Activated CD8-positive, alpha-beta memory T cell treated with anti-CD3 and anti-CD28 coated beads, Interleukin-2, amount 10 ng/mL, durations not matched to agents 7 days and 5 days (primary cell): ENCODE measurements at regions not wholly inside any gene's neighbourhood (a gene's known extent, or its start where the extent isn't known, plus 50 kb on each side); places are given as distances from the start of the nearest gene placed in this dataset.
"Not testable (repeated sequence)": the region's sequence is repeated elsewhere in the genome, so short reads cannot be mapped to it uniquely, and the experiment has no call there.

Source experiments
- ATAC-seq: fragments of 150-1000 bp; cut with Tn5 transposase; one replicate; pipeline ENCODE4 v1.10.0; 2021; ENCODE audit warnings: moderate library complexity
- CTCF ChIA-PET: fragments of 350-600 bp; sonication (Branson Sonifier 250); formaldehyde crosslinking; loops from one replicate; lab custom pipeline; 2021; ENCODE audit warnings: antibody characterized with exemption; lab: Charles Lee
- DNase-seq: peaks from one replicate; pipeline ENCODE4 v3.0.0-alpha.2; 2020
- H3K27ac Mint-ChIP-seq: one replicate; pipeline ENCODE4 v1.8.0; 2021; ENCODE audit warnings: mild to moderate bottlenecking, mixed read lengths
- H3K27me3 Mint-ChIP-seq: one replicate; pipeline ENCODE4 v1.8.0; 2021; ENCODE audit warnings: mixed read lengths
- H3K36me3 Mint-ChIP-seq: one replicate; pipeline ENCODE4 v1.8.0; 2021; ENCODE audit warnings: mild to moderate bottlenecking, mixed read lengths
- H3K4me1 Mint-ChIP-seq: one replicate; pipeline ENCODE4 v1.8.0; 2021; ENCODE audit warnings: mixed read lengths
- H3K4me3 Mint-ChIP-seq: one replicate; pipeline ENCODE4 v1.8.0; 2021; ENCODE audit warnings: mild to moderate bottlenecking, moderate library complexity, mixed read lengths
- H3K9me3 Mint-ChIP-seq: one replicate; pipeline ENCODE4 v1.8.0; 2022; ENCODE audit warnings: low read depth, mixed read lengths

- H3K36me3 Mint-ChIP-seq = peaks cover 7% of the 10 kb centered on the region
- H3K4me1 Mint-ChIP-seq = peaks cover 16% of the 10 kb centered on the region
- H3K27ac Mint-ChIP-seq = no peak overlapping the region
- ATAC-seq = no peak
- H3K9me3 Mint-ChIP-seq = peaks cover 15% of the 10 kb centered on the region
- H3K27me3 Mint-ChIP-seq = no peaks in the 10 kb centered on the region
- CTCF ChIA-PET = interaction anchor here (1.0 kb wide), 1 partner anchor 255 kb away, joined by 3 read pairs; no protein-coding TSS in a partner anchor
- no peak for DNase-seq
- H3K4me3 Mint-ChIP-seq = no peak overlapping the region
Observed at GRCh38 chr12:89875809-89876208, 167.2 kb upstream of the ATP2B1 start.

- Mint-ChIP-seq H3K9me3 (peaks cover 17% of the 10 kb centered on the region), H3K36me3 (peaks cover 9% of the 10 kb centered on the region), H3K4me1 (peaks cover 11% of the 10 kb centered on the region), H3K27ac (no peak overlapping the region), H3K4me3 (no peak overlapping the region), H3K27me3 (no peaks in the 10 kb centered on the region)
- no peak for ATAC-seq
- no peak for DNase-seq
- CTCF ChIA-PET = no interaction called here
Observed at GRCh38 chr12:89875225-89875624, 166.6 kb upstream of the ATP2B1 start.

GRCh38 chr12:89874146-89874545, 165.5 kb upstream of the ATP2B1 start:
- CTCF ChIA-PET = interaction anchor here (1.4 kb wide), 1 partner anchor 10 kb away, joined by 3 read pairs; no protein-coding TSS in a partner anchor
- ATAC-seq (no peak), DNase-seq (no peak)
- H3K36me3 Mint-ChIP-seq = peaks cover 16% of the 10 kb centered on the region
- no peaks in the 10 kb centered on the region for H3K27me3 Mint-ChIP-seq
- H3K4me1 Mint-ChIP-seq = peaks cover 6% of the 10 kb centered on the region
- H3K27ac Mint-ChIP-seq = no peak overlapping the region
- no peak overlapping the region for H3K4me3 Mint-ChIP-seq
- peaks cover 24% of the 10 kb centered on the region for H3K9me3 Mint-ChIP-seq

- Mint-ChIP-seq H3K4me3 (no peak overlapping the region), H3K9me3 (peaks cover 24% of the 10 kb centered on the region)
Observed at GRCh38 chr12:89873745-89874144, 165.1 kb upstream of the ATP2B1 start.

GRCh38 chr12:89872922-89873630, 164.4 kb upstream of the ATP2B1 start:
- H3K27me3 Mint-ChIP-seq = no peaks in the 10 kb centered on the region
- no peak overlapping the region for H3K27ac Mint-ChIP-seq
- H3K36me3 Mint-ChIP-seq = peaks cover 16% of the 10 kb centered on the region
- peaks cover 24% of the 10 kb centered on the region for H3K9me3 Mint-ChIP-seq
- CTCF ChIA-PET = interaction anchor here (1.4 kb wide), 1 partner anchor 9 kb away, joined by 3 read pairs; no protein-coding TSS in a partner anchor
- DNase-seq (no peak), ATAC-seq (no peak)
- H3K4me3 Mint-ChIP-seq = no peak overlapping the region
- no peaks in the 10 kb centered on the region for H3K4me1 Mint-ChIP-seq

More at GRCh38 chr12:89873745-89874144, 165.1 kb upstream of the ATP2B1 start:
- CTCF ChIA-PET = interaction anchor here (1.4 kb wide), 1 partner anchor 10 kb away, joined by 3 read pairs; no protein-coding TSS in a partner anchor
- Mint-ChIP-seq H3K36me3 (peaks cover 16% of the 10 kb centered on the region), H3K27me3 (no peaks in the 10 kb centered on the region), H3K27ac (no peak overlapping the region), H3K4me1 (peaks cover 3% of the 10 kb centered on the region)
- DNase-seq (no peak), ATAC-seq (no peak)

- H3K4me3 Mint-ChIP-seq = no peak overlapping the region
- ATAC-seq = no peak
- H3K4me1 Mint-ChIP-seq = no peaks in the 10 kb centered on the region
- peaks cover 17% of the 10 kb centered on the region for H3K36me3 Mint-ChIP-seq
- CTCF ChIA-PET = no interaction called here
- H3K27ac Mint-ChIP-seq = no peak overlapping the region
- peaks cover 24% of the 10 kb centered on the region for H3K9me3 Mint-ChIP-seq
- no peaks in the 10 kb centered on the region for H3K27me3 Mint-ChIP-seq
- DNase-seq = no peak
Observed at GRCh38 chr12:89870413-89871184, 162.0 kb upstream of the ATP2B1 start.

- peaks cover 27% of the 10 kb centered on the region for H3K36me3 Mint-ChIP-seq
- DNase-seq, CTCF ChIA-PET, H3K27me3 Mint-ChIP-seq, H3K27ac Mint-ChIP-seq, H3K4me3 Mint-ChIP-seq, ATAC-seq: not testable (repeated sequence)
- H3K4me1 Mint-ChIP-seq = peaks cover 17% of the 10 kb centered on the region
- H3K9me3 Mint-ChIP-seq = peaks cover 23% of the 10 kb centered on the region
Observed at GRCh38 chr12:89867611-89868010, 159.0 kb upstream of the ATP2B1 start.

GRCh38 chr12:89864411-89864810, 155.8 kb upstream of the ATP2B1 start:
- Mint-ChIP-seq H3K4me3 (no peak overlapping the region), H3K4me1 (peaks cover 28% of the 10 kb centered on the region), H3K36me3 (peaks cover 22% of the 10 kb centered on the region), H3K27ac (peak overlapping the region; percentile 55), H3K9me3 (peaks cover 6% of the 10 kb centered on the region), H3K27me3 (no peaks in the 10 kb centered on the region)
- CTCF ChIA-PET = interaction anchor here (0.9 to 2.4 kb wide), 5 partner anchors 9 to 156 kb away, joined by 3 to 11 read pairs (median 5); partner anchors contain the start of gene ATP2B1
- no peak for ATAC-seq
- no peak for DNase-seq

- peaks cover 30% of the 10 kb centered on the region for H3K4me1 Mint-ChIP-seq
- peak overlapping the region; percentile 73 for H3K4me3 Mint-ChIP-seq
- DNase-seq (no peak), ATAC-seq (peak; percentile 45)
- H3K27ac Mint-ChIP-seq = peak overlapping the region; percentile 94
- no peaks in the 10 kb centered on the region for H3K27me3 Mint-ChIP-seq
- peaks cover 20% of the 10 kb centered on the region for H3K36me3 Mint-ChIP-seq
- CTCF ChIA-PET = interaction anchor here (0.9 to 2.4 kb wide), 5 partner anchors 9 to 155 kb away, joined by 3 to 11 read pairs (median 5); partner anchors contain the start of gene ATP2B1
- H3K9me3 Mint-ChIP-seq = peaks cover 5% of the 10 kb centered on the region
Observed at GRCh38 chr12:89863968-89864367, 155.3 kb upstream of the ATP2B1 start.

- Mint-ChIP-seq H3K27ac (peak overlapping the region; percentile 94), H3K4me1 (peaks cover 32% of the 10 kb centered on the region)
- CTCF ChIA-PET = interaction anchor here (0.9 to 2.4 kb wide), 5 partner anchors 10 to 155 kb away, joined by 3 to 11 read pairs (median 5); partner anchors contain the start of gene ATP2B1
Observed at GRCh38 chr12:89863493-89863938, 154.9 kb upstream of the ATP2B1 start.

GRCh38 chr12:89862511-89863445, 154.1 kb upstream of the ATP2B1 start:
- peaks cover 5% of the 10 kb centered on the region for H3K9me3 Mint-ChIP-seq
- H3K27ac Mint-ChIP-seq = peak overlapping the region; percentile 94
- H3K4me1 Mint-ChIP-seq = peaks cover 35% of the 10 kb centered on the region

More at GRCh38 chr12:89863493-89863938, 154.9 kb upstream of the ATP2B1 start:
- peak overlapping the region; percentile 73 for H3K4me3 Mint-ChIP-seq
- H3K27me3 Mint-ChIP-seq = no peaks in the 10 kb centered on the region
- H3K9me3 Mint-ChIP-seq = peaks cover 5% of the 10 kb centered on the region
- ATAC-seq = peak; percentile 79
- H3K36me3 Mint-ChIP-seq = peaks cover 20% of the 10 kb centered on the region
- DNase-seq = peak; percentile 67

GRCh38 chr12:89861086-89861485, 152.4 kb upstream of the ATP2B1 start:
- H3K36me3 Mint-ChIP-seq = peaks cover 18% of the 10 kb centered on the region
- peak overlapping the region; percentile 34 for H3K27ac Mint-ChIP-seq
- peaks cover 5% of the 10 kb centered on the region for H3K9me3 Mint-ChIP-seq
- no peak for ATAC-seq
- no peak for DNase-seq
- peaks cover 47% of the 10 kb centered on the region for H3K4me1 Mint-ChIP-seq
- CTCF ChIA-PET = no interaction called here
- H3K4me3 Mint-ChIP-seq = no peak overlapping the region
- no peaks in the 10 kb centered on the region for H3K27me3 Mint-ChIP-seq

More at GRCh38 chr12:89862511-89863445, 154.1 kb upstream of the ATP2B1 start:
- CTCF ChIA-PET = interaction anchor here (1.0 to 2.4 kb wide), 5 partner anchors 14 to 154 kb away, joined by 3 to 11 read pairs (median 5); partner anchors contain the start of gene ATP2B1
- ATAC-seq (peak; percentile 59), DNase-seq (peak; percentile 68)
- peaks cover 18% of the 10 kb centered on the region for H3K36me3 Mint-ChIP-seq
- no peaks in the 10 kb centered on the region for H3K27me3 Mint-ChIP-seq
- peak overlapping the region; percentile 73 for H3K4me3 Mint-ChIP-seq
